Lower lobe of right lung (tissue), 2 donors: ENCODE measurements at regions not wholly inside any gene's neighbourhood (a gene's known extent, or its start where the extent isn't known, plus 50 kb on each side); places are given as distances from the start of the nearest gene placed in this dataset.

Experiments
- ATAC-seq, 2 donors: fragments of 200-7000 bp; cut with Tn5 transposase; one replicate each; pipeline ENCODE4 v1.9.1; 2020 to 2022; ENCODE audit warnings: mild to moderate bottlenecking in 2 of 2, moderate library complexity in 2 of 2
- DNase-seq: peaks from one replicate; pipeline ENCODE4 v3.0.0-alpha.2; 2020
- H3K27ac ChIP-seq: fragments of 200-600 bp; one replicate; pipeline ENCODE4 v1.8.0; 2022
- H3K27me3 ChIP-seq: fragments of 200-600 bp; one replicate; pipeline ENCODE4 v1.8.0; 2022; ENCODE audit warnings: low read depth
- H3K36me3 ChIP-seq: fragments of 200-600 bp; one replicate; pipeline ENCODE4 v1.8.0; 2022; ENCODE audit warnings: mild to moderate bottlenecking
- H3K4me1 ChIP-seq: fragments of 200-600 bp; one replicate; pipeline ENCODE4 v1.8.0; 2022
- H3K4me3 ChIP-seq: fragments of 200-600 bp; one replicate; pipeline ENCODE4 v1.8.0; 2022; ENCODE audit warnings: mild to moderate bottlenecking
- H3K9me3 ChIP-seq: fragments of 200-600 bp; one replicate; pipeline ENCODE4 v1.8.0; 2022
- intact Hi-C: fragments of 100-400 bp; cut with DNase I; formaldehyde crosslinking; loops from one replicate; pipeline ENCODE4 v1.11.0; 2022
- TF ChIP-seq, protein P1 (sequence below): fragments of 200-600 bp; IDR thresholded peaks from one replicate; pipeline ENCODE4 v1.8.0; 2022; ENCODE audit warnings: antibody characterized with exemption, mild to moderate bottlenecking
- donor health status: DM: no; HTN: yes; CAD: no; lungs with severe emphysema.

DNA sequence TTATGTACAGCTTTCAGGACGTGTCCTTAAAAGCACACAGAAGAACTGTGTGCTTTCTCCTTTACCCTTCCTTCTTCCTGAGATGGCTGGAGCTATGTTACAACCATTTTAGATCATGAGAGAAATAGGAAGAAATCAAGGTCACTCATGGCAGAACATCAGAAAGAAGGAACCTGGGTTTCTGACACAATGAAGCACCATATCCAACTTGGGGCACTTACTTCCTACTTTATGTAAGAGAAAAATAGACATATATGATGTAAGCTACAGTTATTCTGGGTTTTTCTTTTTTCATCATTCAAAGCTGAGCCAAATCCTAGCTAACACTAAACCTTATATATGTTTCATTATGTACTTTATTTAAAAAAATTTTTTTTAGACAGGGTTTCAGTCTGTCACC, 79.5 kb downstream of the FAM161A start:
- DNase-seq: no peak
- Histone ChIP-seq H3K27me3 (no peaks in the 10 kb centered on the region), H3K4me1 (no peaks in the 10 kb centered on the region), H3K9me3 (no peaks in the 10 kb centered on the region), H3K36me3 (no peaks in the 10 kb centered on the region), H3K27ac (no peak overlapping the region), H3K4me3 (no peak overlapping the region)
- TF ChIP-seq, protein P1, sequence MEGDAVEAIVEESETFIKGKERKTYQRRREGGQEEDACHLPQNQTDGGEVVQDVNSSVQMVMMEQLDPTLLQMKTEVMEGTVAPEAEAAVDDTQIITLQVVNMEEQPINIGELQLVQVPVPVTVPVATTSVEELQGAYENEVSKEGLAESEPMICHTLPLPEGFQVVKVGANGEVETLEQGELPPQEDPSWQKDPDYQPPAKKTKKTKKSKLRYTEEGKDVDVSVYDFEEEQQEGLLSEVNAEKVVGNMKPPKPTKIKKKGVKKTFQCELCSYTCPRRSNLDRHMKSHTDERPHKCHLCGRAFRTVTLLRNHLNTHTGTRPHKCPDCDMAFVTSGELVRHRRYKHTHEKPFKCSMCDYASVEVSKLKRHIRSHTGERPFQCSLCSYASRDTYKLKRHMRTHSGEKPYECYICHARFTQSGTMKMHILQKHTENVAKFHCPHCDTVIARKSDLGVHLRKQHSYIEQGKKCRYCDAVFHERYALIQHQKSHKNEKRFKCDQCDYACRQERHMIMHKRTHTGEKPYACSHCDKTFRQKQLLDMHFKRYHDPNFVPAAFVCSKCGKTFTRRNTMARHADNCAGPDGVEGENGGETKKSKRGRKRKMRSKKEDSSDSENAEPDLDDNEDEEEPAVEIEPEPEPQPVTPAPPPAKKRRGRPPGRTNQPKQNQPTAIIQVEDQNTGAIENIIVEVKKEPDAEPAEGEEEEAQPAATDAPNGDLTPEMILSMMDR: no peak
- intact Hi-C loops: no loop called here
- no peak for ATAC-seq

DNA sequence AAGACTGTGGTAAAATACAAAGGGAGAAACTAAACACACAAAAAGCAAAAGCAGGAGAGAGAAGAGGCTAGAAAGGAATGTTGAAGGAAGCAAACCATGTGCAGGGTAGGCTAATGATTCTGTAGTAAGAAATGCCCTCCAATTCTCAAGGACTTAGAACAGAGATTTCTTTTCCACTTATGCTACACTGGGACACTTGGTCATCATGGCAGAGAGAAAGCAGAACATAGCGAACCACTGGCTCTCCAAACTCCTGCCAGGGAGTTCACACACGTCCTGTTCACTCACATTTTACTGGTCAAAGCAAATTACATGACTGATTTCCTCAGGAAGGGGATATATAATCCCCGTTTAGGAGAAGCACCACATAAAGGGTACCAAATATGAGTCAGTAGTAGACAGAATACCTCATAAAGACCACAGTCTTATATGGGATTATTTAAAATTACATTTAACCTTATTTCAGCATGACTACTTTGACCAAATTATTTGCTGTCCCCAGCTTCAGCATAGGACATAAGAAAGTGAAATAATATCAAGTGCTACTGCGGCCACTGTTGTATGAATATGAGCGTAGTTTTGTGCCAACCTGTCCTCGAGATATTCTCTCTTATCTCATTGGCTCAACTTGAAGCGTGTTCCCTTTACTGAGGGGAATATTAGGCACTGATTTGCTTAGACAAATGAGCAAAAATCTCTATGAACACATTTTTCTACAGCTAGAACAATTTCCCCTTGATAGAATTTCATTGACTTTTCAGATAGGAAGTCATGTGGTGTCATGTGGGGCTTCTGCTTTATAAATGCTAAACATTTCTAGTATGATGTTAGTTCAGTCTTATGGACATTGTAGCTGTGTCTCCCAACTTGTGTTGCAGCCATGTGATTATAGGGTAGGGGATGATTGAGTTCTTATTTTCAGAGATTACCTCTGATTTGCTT, 81.7 kb downstream of the FAM161A start:
- H3K36me3 ChIP-seq: no peaks in the 10 kb centered on the region
- H3K27ac ChIP-seq: no peak overlapping the region
- TF ChIP-seq, protein P1: no peak
- no peak for ATAC-seq
- H3K4me1 ChIP-seq: no peaks in the 10 kb centered on the region
- intact Hi-C loops: no loop called here
- H3K9me3 ChIP-seq: no peaks in the 10 kb centered on the region
- no peaks in the 10 kb centered on the region for H3K27me3 ChIP-seq
- no peak overlapping the region for H3K4me3 ChIP-seq
- no peak for DNase-seq

DNA sequence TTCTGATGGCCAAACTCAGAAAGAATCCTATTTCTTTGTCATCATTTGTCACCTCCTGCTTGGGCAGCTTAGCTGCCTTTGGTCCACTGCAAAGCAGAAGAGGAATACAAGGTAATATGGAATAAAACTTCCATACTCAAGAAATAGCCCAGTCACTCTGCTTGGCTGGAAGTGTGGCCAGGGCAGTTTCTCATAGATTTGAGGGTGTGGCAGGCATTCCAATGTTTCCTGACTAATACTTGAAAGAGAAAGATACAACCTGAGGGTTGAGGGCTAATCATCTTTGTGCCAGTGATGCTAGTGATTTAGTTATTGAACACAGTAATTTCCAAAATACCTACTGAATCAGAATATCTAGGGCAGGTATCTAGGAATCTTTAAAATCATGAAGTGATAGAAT, 83.1 kb downstream of the FAM161A start:
- Histone ChIP-seq H3K27me3 (no peaks in the 10 kb centered on the region), H3K4me1 (no peaks in the 10 kb centered on the region), H3K36me3 (no peaks in the 10 kb centered on the region), H3K9me3 (peaks cover under 1% of the 10 kb centered on the region), H3K27ac (no peak overlapping the region), H3K4me3 (no peak overlapping the region)
- TF ChIP-seq, protein P1: no peak
- peak in 1 of 2 donors; percentile 47 for ATAC-seq
- DNase-seq: no peak
- intact Hi-C loops: no loop called here

DNA sequence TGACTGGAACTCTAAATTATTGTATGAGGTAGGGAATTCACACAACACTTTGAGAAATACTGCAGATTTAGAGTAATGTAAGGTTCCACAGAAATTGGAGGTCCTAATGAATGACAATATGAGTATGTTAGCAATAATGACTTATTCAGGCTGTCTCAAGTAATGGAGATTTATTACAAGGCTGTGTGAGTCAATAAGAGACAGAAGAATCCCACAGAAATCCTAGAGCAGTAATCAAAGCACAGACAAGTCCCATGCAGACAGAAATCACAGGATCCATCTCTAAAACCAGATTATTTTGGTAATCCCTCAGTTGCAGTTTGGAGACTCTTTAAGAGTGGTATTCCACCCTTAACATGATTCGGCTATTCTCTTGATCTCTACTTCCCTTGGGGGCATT, 83.6 kb downstream of the FAM161A start:
- H3K27me3 ChIP-seq: no peaks in the 10 kb centered on the region
- DNase-seq (no peak), ATAC-seq (no peak)
- H3K4me3 ChIP-seq: no peak overlapping the region
- H3K27ac ChIP-seq: no peak overlapping the region
- peaks cover 4% of the 10 kb centered on the region for H3K9me3 ChIP-seq
- TF ChIP-seq, protein P1: no peak
- no peaks in the 10 kb centered on the region for H3K36me3 ChIP-seq
- no peaks in the 10 kb centered on the region for H3K4me1 ChIP-seq
- intact Hi-C loops: no loop called here

DNA sequence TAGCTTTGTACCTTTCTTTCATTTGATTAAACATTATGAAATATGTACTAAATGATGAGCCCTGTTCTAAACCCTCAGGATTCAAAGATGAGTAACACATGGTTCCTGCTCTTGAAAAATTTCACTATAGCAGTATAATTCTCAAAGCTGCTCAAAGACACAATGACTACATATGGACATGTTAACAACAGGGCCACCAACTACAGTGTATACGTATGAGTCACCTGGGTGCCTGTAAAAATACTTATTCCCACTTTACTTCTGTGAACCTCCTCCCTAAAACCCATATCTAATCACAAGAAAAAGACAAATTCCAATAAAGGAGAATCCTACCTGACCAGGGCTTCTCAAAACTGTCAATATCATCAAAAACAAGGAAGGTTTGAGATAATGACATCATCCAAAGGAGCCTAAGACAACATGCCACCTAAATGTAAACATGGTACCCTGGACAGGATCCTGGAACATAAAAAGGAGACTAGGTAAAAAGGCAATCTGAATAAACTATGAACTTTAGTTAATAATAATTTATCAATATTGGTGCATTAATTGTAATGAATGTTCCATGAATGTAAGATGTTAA, 84.7 kb downstream of the FAM161A start:
- no peak for DNase-seq
- peaks cover 4% of the 10 kb centered on the region for H3K9me3 ChIP-seq
- no peak overlapping the region for H3K4me3 ChIP-seq
- intact Hi-C loops: no loop called here
- no peaks in the 10 kb centered on the region for H3K27me3 ChIP-seq
- H3K4me1 ChIP-seq: no peaks in the 10 kb centered on the region
- H3K27ac ChIP-seq: no peak overlapping the region
- TF ChIP-seq, protein P1: no peak
- ATAC-seq: no peak
- H3K36me3 ChIP-seq: no peaks in the 10 kb centered on the region
